Umbilical cord (tissue), 1 donor: ENCODE measurements at regions not wholly inside any gene's neighbourhood (a gene's known extent, or its start where the extent isn't known, plus 50 kb on each side); places are given as distances from the start of the nearest gene placed in this dataset.
"Not testable (repeated sequence)": the region's sequence is repeated elsewhere in the genome, so short reads cannot be mapped to it uniquely, and the experiment has no call there.

Source experiments
- DNase-seq: peaks from one replicate; pipeline ENCODE4 v3.0.0-alpha.2; 2015; ENCODE audit warnings: low spot score

DNA sequence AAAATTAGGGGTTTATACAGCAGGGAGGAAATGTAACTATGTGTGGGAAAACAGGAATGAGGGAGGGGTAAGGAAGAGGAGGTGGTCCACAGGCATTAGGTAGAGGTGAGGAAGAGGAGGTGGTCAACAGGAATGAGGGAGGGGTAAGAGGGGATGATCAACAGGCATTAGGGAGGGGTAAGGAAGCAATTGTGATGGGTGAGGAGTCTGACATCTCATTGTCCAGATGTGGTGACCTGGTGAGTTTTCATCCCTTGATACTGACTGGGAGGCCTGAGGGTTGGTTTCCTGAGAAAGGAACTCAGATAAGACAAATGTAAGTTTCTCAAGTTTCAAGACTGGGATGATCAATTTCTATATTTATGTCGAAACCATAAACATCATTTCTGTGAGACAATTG lies 206.2 kb upstream of the C16orf82 start:
- no peak for DNase-seq

DNA sequence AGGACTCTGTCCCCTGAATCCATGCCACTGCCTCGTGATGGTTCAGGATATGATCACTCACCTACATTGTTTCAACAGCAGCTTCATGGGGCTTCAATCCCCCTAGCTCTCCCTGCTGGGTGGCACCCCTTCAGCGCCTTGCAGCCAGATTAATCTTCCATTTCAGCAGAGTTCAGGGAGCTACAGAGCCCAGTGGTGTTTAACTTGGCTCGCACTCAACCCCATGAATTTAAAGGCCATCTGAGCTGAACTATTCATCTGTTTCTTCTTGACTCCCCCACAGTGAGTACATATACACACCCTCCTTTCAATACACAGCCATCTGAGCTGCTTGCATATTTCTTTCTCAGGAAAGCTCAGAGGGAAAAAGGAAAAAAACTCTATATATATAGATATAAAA lies 202.8 kb upstream of the C16orf82 start:
- no peak for DNase-seq

DNA sequence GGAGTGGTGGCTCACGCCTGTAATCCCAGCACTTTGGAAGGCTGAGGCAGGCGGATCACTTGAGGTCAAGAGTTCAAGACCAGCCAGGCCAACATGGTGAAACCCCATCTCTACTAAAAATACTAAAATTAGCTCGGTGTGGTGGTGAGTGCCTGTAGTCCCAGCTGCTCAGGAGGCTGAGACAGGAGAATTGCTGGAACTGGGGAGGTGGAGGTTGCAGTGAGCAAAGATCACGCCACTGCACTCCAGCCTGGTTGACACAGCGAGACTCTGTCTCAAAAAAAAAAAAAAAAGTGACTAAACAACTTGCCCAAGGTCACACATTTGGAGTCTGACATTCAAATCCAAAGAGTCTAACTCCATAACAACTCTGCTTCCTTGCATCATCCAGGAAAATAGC lies 192.4 kb upstream of the C16orf82 start:
- not testable (repeated sequence) for DNase-seq

DNA sequence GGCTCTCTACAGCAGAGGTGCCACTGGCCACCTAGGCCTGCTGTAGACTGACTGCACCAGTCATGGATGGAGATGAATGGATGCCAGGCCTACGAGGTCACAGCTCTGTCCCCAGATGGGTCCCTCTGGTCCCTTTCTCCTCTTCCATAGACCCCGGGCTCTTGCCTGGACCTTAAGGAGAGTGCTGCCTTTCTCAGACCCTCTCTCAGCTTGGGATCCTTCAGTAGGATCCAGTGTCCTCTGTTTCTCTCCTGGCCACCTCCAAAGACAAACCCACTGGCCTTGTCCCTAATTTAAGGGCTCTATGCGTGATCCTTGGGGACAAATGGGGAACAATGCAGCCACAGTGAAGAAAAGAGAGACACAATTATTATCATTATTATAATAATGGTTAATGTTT lies 189.3 kb upstream of the C16orf82 start:
- no peak for DNase-seq

DNA sequence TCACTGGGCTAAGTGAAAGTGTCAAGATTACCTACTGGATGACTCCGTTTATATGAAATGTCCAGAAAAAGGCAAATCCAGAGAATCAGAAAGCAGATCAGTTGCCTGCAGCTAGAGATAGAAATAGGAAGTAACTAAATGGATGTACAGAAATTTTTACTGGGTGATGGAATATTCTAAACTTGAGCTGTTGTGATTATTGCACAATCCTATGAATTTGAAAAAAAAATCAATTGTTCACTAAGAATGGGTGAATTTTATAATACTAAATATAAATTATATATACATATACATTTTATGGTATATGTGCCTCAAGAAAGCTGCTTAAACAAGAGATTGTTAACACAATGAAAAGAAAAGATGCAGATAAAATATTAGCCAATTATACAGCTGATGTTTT lies 181.1 kb upstream of the C16orf82 start:
- DNase-seq = no peak

DNA sequence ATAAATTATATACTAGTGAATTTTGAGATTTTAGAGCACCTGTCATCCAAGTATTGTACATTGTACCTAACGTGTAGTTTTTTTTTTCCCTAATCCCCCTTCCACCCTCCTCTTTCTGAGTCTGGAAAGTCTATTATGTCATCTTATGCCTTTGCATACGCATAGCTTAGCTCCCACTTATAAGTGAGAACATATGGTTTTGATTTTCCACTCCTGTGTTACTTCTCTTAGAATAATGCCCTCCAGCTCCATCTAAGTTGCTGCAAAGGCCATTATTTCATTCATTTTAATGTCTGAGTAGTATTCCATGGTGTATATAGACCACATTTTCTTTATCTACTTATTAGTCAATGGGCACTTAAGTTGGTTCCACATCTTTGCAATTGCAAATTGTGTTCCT lies 177.0 kb upstream of the C16orf82 start:
- no peak for DNase-seq

DNA sequence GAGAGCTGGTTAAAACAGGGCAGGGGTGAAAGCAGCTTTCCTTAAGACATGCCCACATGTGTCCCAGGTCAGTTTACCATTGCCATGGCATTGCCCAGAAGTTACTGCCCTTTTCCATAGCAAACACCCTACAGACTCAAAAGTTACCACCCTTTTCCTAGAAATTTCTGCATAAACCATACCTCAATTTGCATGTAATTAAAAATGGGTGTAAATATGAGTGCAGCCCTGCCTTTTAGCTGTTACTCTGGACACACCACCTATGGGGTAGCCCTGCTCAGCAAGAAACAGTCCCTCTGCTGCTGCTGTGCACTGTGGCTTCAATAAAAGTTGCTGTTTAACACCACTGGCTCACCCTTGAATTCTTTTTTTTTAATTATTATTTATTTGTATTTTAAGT lies 168.5 kb upstream of the C16orf82 start:
- no peak for DNase-seq

DNA sequence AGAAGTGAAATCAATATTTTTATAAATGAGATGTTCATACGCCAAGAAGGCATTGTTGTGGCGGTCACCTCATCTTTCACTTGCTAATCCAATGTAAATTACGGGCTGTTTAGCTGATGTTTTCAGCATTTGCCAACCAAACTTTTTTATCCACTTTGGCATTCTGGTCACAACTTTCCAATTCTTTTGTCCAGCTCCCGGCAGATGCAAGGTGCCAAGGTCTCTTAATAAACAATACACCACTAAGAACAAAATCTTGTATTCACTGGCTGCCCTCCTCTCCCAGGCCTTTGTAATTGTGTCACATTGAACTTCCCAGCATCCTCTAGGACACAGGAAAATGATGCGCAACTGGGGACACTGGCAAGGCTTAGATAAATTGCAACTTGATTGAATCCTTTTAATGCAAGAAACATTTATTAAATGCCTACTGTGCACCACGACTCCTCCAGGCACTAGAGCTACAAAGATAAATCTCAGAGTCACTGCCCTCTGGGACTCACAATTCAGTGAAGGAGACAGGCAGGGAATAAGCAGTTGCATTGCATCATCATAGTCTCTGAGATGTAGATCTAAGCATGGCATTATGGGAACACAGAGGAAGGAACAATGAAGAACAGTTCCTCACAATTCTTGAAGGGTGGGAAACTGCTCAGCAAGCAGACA lies 165.4 kb upstream of the C16orf82 start:
- DNase-seq = no peak

DNA sequence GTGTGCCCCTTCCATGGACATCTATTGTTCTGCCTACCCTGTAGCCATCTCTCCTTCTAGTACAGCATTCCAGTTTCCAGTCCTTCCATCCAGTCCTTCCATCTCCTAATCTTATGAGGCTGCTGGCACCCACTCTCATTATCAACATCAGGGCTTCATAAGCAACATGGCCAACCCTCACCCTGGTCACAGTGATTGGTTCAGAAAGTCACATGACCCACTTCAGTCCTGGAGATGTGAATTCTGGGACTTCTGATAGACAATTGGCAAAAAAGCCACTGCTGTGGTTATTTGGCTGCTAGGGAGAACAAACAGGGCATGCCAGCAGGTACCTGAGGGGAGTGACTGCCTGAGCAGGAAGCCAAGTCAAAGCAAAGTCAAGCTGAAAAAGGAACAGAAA lies 164.7 kb upstream of the C16orf82 start:
- no peak for DNase-seq

DNA sequence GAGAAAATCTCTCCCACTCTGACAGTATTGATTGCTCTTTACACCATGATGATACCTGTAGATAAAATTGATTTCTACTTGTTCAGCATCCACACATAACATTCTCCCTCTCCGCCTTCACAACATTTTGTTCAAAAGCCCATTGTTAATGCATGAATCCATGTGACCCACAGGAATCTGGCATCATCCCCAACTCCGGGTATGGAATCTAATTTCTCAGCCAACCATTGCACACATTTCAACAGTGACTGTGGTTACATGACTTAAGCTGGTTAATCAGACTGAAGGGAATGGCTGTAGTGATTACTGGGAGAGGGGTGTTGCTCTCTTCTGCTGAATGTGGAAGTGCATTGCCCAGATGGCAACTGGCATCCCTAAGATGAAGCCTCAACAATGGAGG lies 161.4 kb upstream of the C16orf82 start:
- no peak for DNase-seq

DNA sequence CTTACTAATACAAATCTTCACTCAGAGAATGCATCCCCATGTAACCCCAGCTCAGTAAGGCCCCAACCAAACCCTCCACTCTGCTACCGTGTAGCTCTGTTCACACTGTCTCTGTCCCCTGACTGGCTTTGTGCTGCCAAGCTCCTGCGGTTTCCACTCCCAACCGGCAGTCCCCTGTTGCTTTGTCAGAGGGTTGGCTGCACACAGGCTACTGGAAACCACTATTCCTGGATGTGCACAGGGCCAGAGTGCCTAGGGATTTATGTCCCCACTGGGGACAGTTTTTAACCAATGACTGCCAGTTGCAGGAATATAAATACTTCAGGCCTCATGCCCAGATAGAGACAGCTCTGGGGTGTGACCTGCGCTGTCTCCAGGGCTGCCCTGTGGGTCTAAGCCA lies 157.1 kb upstream of the C16orf82 start:
- DNase-seq = no peak

DNA sequence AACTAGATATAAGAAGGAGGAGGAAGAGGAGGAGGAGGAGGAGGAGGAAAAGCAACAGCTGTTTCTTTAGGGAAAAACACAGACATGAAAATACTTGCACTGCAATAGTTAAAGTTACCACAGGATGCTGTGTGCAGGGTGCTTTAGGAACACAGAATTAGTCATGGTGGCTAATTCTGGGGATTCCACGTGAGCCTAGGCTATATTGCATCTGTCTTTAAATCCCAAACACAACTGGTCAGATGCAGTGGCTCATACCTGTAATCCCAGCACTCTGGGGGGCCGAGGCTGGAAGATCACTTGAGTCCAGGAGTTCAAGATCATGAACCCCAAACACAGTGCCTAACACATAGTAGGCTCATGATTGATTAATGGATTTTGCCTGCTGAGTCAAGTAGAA lies 155.3 kb upstream of the C16orf82 start:
- no peak for DNase-seq

DNA sequence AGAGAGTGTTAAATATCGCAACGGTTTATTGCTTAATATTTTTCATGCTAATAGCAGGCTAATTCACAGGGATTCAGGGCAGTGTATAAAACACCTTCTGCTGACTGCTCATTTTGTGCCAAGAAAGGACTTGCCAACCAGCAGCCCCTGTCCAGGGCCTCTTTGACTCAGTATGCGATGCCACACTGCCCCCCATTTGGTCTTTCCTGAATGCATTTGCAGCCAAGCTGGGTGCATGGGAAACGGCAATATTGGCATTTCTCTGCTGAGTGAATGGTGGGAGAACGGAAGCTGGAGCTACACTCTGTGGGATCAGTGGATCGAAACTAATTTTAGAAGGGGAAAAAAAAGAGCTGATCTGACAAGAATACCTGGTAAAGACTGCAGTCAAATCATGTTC lies 152.9 kb upstream of the C16orf82 start:
- no peak for DNase-seq

DNA sequence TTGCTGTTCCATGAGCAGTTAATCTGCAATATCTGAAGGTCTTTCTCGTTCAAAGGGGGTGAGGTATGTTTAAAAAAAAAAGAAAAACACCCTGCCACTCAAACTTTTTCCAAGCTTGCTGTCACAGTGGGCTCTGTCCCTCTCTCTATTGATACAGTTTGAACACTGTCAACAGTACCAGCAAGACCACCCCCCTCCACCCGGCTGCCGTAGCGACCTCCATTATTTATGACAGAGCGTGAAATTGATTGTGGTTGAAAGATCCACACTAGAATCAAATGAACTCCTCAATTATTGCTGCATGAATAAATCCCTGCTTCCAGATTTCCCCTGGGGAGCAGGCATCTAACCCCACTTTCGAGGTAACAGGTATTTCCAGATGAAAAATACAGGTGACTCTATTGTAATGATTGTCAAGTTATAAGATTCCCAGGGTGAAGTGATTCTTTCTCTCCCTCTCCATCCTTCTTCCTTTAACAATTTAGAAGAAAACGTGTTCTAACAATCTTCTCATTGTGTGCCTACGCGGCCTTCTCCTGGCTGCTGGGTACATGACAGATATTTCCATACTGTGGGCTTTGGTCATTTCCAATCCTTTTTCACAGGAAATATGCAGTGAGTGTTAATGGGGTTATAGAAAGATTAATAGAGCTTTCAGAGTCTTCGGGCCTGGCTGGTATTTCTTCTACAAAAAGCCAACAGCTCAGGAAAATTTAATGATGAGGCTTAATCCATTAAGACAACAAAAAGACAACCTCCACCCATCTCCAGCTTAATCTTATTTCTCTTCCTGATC lies 135.7 kb upstream of the C16orf82 start:
- DNase-seq = no peak

DNA sequence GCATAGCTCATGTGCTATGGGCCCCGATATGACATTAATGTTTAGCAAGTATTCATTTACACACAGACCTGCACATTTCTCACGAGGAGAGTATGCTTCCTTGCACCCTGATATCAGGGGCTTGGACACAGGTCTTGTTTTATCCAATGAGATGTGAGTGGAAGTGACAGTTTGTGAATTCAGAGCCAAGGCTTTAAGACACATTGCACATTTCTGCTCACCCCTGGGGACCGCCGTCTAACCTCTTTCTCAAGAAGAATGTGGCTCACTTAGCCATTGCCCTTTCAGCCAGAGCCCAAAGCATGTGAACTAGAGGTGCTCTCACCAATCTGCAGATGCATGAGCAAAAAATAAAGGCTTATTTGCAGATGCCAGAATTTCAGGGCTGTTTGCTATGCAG lies 116.1 kb upstream of the C16orf82 start:
- DNase-seq = no peak

DNA sequence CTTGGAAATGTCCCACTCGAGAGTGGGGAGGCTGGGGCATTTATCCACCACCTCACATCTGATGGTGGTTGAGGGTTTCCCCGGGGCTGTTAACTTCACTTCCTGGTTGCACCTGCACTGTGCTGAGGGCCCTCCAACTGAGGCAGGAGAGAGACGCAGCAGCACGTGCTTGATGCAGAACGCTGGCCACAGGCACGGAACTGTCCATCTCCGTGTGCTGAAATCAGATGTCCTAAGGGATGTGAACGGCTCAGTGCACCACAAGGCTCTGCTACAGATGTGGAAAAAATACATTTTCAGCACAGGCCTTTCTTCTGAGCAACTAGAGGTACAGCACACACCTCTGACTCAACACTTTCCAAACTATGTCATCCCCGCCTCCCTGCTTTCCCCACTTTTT lies 114.8 kb upstream of the C16orf82 start:
- DNase-seq = peak; percentile 15

DNA sequence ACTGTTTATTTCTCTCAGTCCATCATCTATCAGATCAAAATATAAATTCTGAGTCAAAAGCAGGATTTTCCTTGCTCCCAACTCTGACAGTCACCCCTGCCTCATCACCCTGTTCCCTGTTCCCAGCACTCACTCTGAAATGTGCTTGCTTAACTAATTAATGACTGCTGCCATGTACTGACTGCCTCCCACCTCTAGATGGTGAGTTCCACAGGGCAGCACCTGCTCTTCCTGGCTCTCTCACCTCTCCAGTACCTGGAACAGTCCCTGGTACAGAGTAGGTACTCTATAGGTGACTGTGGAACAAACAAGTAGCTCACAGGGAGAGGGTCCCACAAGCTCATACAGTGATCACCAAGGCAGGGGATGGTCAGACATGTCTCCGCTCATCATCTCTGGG lies 114.3 kb upstream of the C16orf82 start:
- no peak for DNase-seq

DNA sequence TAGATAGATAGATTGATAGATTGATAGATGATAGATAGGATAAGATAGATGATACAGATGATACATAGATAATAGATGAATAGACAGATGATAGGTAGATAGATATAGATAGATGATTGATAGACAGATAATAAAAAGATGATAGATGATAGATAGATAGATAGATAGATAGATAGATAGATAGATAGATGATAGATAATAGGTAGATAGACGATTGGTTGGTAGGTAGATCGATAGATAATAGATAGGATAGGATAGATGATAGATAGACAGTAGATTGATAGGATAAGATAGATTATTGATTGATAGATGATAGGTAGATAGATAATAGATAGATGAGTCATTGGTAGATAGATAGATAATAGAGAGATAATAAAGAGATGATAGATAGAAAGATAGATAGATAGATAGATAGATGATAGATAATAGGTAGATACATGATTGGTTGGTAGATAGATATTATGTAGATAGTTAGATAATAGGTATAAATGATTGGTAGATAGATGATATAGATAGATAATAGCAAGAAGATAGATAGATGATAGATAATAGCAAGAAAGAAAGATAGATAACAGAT lies 109.4 kb upstream of the C16orf82 start:
- DNase-seq = no peak

DNA sequence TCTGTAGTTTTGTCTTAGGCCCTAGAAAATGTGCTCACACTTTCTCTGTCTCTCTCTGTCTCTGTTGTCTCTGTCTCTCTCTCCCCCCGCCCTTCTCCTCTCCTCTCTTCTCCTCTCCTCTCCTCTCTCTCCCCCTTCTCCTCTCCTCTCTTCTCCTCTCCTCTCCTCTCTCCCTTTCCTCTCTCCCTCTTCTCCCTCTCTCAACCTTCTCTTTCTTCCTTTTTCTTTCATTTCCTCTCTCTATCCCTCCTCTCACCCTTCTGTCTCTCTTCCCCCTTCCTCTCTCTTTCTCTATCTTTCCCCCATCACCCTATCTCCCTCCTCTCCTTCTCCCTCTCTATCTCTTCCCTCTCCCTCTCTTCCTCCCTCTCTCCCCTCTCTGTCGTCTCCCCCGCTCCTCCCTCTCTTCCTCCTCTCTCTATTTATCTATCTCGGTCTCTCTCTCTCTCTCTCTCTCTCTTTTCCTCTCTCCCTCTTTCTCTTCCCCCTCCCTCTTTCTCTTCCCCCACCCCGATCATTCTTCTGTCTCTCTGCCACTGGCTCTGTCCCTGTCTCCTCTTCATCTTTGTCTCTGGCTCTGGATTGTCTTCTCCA lies 107.2 kb upstream of the C16orf82 start:
- DNase-seq = no peak

DNA sequence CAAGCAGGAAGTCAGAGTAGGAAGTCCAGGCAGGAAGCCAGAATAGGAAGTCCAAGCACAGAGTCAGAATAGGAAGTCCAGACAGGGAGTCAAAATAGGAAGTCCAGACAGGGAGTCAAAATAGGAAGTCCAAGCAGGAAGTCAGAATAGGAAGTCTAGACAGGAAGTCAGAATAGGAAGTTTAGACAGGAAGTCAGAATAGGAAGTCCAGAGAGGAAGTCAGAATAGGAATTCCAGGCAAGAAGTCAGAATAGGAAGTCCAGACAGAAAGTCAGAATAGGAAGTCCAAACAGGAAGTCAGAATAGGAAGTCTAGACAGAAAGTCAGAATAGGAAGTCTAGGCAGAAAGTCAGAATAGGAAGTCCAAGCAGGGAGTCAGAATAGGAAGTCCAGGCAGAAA lies 105.3 kb upstream of the C16orf82 start:
- no peak for DNase-seq

DNA sequence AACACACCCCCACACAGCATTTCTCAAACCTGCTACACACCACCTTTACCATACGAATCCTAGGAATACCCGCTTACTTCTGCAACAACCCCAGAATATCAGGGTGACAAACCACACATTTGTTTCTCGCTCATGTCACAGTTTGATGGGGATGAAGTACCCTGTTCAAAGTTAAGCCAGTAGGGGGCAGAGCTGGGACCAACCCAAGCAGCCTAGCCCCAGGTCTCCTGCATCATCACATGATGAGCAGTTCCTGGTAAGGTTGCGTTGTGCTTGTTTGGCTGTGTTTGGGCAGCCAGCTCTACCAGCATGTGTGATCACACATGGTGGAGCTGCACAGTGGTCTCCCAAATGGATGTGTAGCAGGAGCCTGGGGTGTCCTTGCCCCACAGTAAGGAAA lies 103.6 kb upstream of the C16orf82 start:
- no peak for DNase-seq

DNA sequence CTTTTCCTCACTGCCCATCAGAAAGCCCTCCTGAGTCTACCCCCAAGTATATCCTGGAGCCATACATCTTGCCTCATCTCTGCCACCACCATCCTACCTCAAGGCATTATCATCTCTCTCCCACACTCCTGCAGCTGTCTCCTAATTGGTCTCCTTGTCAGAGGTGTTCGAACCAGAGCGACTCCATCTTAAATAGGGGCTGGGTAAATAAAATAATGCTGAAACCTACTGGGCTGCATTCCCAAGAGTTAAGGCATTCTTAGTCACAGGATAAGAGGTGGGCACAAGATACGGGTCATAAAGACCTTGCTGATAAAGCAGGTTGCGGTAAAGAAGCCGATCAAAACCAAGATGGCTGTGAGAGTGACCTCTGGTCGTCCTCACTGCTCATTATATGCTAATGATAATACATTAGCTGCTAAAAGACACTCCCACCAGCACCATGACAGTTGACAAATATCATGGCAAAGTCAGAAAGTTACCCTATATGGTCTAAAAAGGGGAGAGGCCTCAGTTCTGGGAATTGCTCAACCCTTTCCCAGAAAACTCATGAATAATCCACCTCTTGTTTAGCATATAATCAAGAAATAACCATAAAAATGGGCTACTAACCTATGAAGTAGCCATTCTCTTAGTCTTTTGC lies 97.0 kb upstream of the C16orf82 start:
- DNase-seq = no peak
